B cell (primary cell): ENCODE measurements at regions not wholly inside any gene's neighbourhood (a gene's known extent, or its start where the extent isn't known, plus 50 kb on each side); places are given as distances from the start of the nearest gene placed in this dataset.

ENCODE experiments used
- ATAC-seq: fragments of 200-7000 bp; cut with Tn5 transposase; one replicate; pipeline ENCODE4 v1.10.0; 2021; ENCODE audit warnings: low read depth, mild to moderate bottlenecking, moderate number of reproducible peaks, moderate library complexity
- CTCF ChIA-PET: fragments of 350-600 bp; sonication (Branson Sonifier 250); formaldehyde crosslinking; loops from one replicate; lab custom pipeline; 2021; ENCODE audit warnings: antibody characterized with exemption, inconsistent platforms; lab: Charles Lee
- POLR2A ChIA-PET: fragments of 350-600 bp; sonication (Branson Sonifier 250); formaldehyde crosslinking; loops from one replicate; lab custom pipeline; 2021; ENCODE audit warnings: antibody characterized with exemption; lab: Charles Lee
- DNase-seq: peaks from one replicate; pipeline ENCODE4 v3.0.0; 2013
- H2AFZ ChIP-seq: 2 replicates; pipeline ENCODE4 v1.6.1; 2012; ENCODE audit warnings: mild to moderate bottlenecking, low read depth, low read length; ENCODE audit not compliant: insufficient read depth, poor library complexity, severe bottlenecking
- H3K27ac ChIP-seq, 2 donors: 1 replicate in 1 of 2; 2 replicates in 1 of 2; pipeline ENCODE4 v1.5.1; 2012 to 2013; ENCODE audit warnings: low read length in 2 of 2, mild to moderate bottlenecking in 2 of 2, moderate library complexity in 1 of 2
- H3K27me3 ChIP-seq, 4 experiments: fragments of 200-600 bp in 1 of 4; sonication (generic) in 1 of 4; replicated peaks in 1 of 4; 1 replicate in 2 of 4; 2 replicates in 2 of 4; pipeline versions ENCODE4 v1.6.1 to v1.7.0; 2013 to 2016; ENCODE audit warnings: low read length in 3 of 4, mild to moderate bottlenecking in 2 of 4, mixed read lengths in 1 of 4, moderate library complexity in 1 of 4; ENCODE audit not compliant: insufficient read depth in 4 of 4, control insufficient read depth in 3 of 4; ENCODE audit errors: control extremely low read depth in 1 of 4
- H3K36me3 ChIP-seq, 2 experiments: replicated peaks in 1 of 2; 1 replicate in 1 of 2; 2 replicates in 1 of 2; pipeline versions ENCODE4 v1.6.1 to v1.7.1; 2013; ENCODE audit warnings: low read length in 1 of 2; ENCODE audit not compliant: insufficient read depth in 2 of 2, control insufficient read depth in 1 of 2; ENCODE audit errors: control extremely low read depth in 1 of 2, extremely low read depth in 1 of 2
- H3K4me1 ChIP-seq, 2 donors: fragments of 200-600 bp in 1 of 2; sonication (generic) in 1 of 2; 1 replicate in 1 of 2; 2 replicates in 1 of 2; pipeline versions ENCODE4 v1.5.1 to v1.6.1; 2013 to 2017; ENCODE audit warnings: low read length in 2 of 2; ENCODE audit not compliant: control insufficient read depth in 2 of 2, insufficient read depth in 2 of 2
- H3K4me2 ChIP-seq: replicated peaks from 2 replicates; pipeline ENCODE3; 2012; ENCODE audit warnings: mild to moderate bottlenecking, low read depth, low read length; ENCODE audit not compliant: poor library complexity, severe bottlenecking
- H3K4me3 ChIP-seq, 5 experiments: fragments of 200-600 bp in 1 of 5; sonication (generic) in 1 of 5; 1 replicate in 3 of 5; 2 replicates in 2 of 5; pipeline versions ENCODE4 v1.5.1 to v1.7.0; 2011 to 2016; ENCODE audit warnings: low read length in 4 of 5, mild to moderate bottlenecking in 4 of 5, low read depth in 2 of 5, control low read depth in 1 of 5, moderate library complexity in 1 of 5; ENCODE audit not compliant: insufficient read depth in 1 of 5; ENCODE audit errors: control extremely low read depth in 1 of 5, extremely low read depth in 1 of 5
- H3K79me2 ChIP-seq: fragments of 200-600 bp; sonication (generic); one replicate; pipeline ENCODE4 v1.6.0; 2016; ENCODE audit warnings: low read length; ENCODE audit not compliant: control insufficient read depth, insufficient read depth
- H3K9ac ChIP-seq: fragments of 200-600 bp; sonication (generic); 2 replicates; pipeline ENCODE4 v1.6.1; 2017; ENCODE audit warnings: mild to moderate bottlenecking, low read length, moderate library complexity
- H3K9me3 ChIP-seq, 3 donors: one replicate each; pipeline versions ENCODE4 v1.6.1 to v1.7.1; 2013; ENCODE audit warnings: low read length in 2 of 3; ENCODE audit not compliant: control insufficient read depth in 2 of 3, insufficient read depth in 1 of 3; ENCODE audit errors: control extremely low read depth in 1 of 3
- H4K20me1 ChIP-seq: 2 replicates; pipeline ENCODE4 v1.6.0; 2012; ENCODE audit warnings: mild to moderate bottlenecking, low read length; ENCODE audit not compliant: insufficient read depth, control insufficient read depth, poor library complexity, severe bottlenecking
- H3K27ac Mint-ChIP-seq: one replicate; pipeline ENCODE4 v1.8.0; 2021; ENCODE audit warnings: mixed read lengths
- H3K27me3 Mint-ChIP-seq: one replicate; pipeline ENCODE4 v1.8.0; 2021; ENCODE audit warnings: mixed read lengths
- H3K4me1 Mint-ChIP-seq: one replicate; pipeline ENCODE4 v1.8.0; 2021; ENCODE audit warnings: mixed read lengths
- H3K4me3 Mint-ChIP-seq: one replicate; pipeline ENCODE4 v1.8.0; 2021; ENCODE audit warnings: mixed read lengths
- H3K9me3 Mint-ChIP-seq: one replicate; pipeline ENCODE4 v1.8.0; 2022; ENCODE audit warnings: mixed read lengths; ENCODE audit not compliant: insufficient read depth
- EZH2 ChIP-seq: IDR thresholded peaks from 2 replicates; pipeline ENCODE4 v1.6.1; 2012; ENCODE audit warnings: borderline replicate concordance, low read depth, mild to moderate bottlenecking, moderate library complexity, low read length; ENCODE audit not compliant: insufficient read depth, poor library complexity, severe bottlenecking
- WGBS: methylation state at CpG from one replicate; pipeline ENCODE4 v1.1.5; 2013; ENCODE audit warnings: missing lambda C conversion rate; ENCODE audit not compliant: insufficient coverage; 5-methylcytosine and 5-hydroxymethylcytosine counted together
- intact Hi-C: fragments of 100-400 bp; cut with micrococcal nuclease; formaldehyde crosslinking; loops from one replicate; pipeline ENCODE4 v1.10.0; 2022
- TF ChIP-seq, protein P1 (sequence below): fragments of 200-600 bp; IDR thresholded peaks from one replicate; pipeline ENCODE4 v1.8.0; 2022; ENCODE audit warnings: antibody characterized with exemption, mild to moderate bottlenecking

- H3K4me3 ChIP-seq, result no peak overlapping the region
- POLR2A ChIA-PET, result no interaction called here
Observed at GRCh38 chr12:94020335-94020734, 128.0 kb upstream of the PLXNC1 start.

DNA sequence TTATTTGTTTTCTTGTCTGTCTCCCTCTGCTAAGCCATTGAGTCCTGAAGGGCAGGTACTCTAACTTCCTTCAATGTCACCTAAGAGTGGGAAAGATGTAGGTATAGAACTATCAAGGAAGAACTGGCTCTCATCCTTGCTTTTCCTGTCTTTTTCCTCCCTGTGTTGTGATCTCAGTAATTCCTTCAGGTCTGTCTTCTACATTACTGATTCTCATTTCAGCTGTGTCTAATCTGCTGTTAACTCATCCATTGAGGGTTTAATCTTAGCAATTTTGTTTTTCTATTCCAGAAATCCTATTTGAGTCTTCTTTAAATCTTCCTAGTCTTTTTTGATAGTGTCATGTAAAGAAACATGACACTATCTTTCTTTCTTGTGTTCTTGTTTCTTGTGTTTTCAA is 124.5 kb upstream of the PLXNC1 start:
- ChIA-PET POLR2A (no interaction called here), CTCF (no interaction called here)
- Mint-ChIP-seq H3K4me1 (peaks cover 2% of the 10 kb centered on the region), H3K27me3 (peaks cover 29% of the 10 kb centered on the region), H3K4me3 (no peak overlapping the region), H3K27ac (no peak overlapping the region), H3K9me3 (peaks cover 11% of the 10 kb centered on the region)
- H3K79me2 ChIP-seq, result no peaks in the 10 kb centered on the region
- DNase-seq, result no peak
- no peak overlapping the region for H3K27ac ChIP-seq
- intact Hi-C loops, result no loop called here
- no peaks in the 10 kb centered on the region for H3K27me3 ChIP-seq
- H3K36me3 ChIP-seq, result no peaks in the 10 kb centered on the region
- no peak overlapping the region for H3K4me2 ChIP-seq
- no peak overlapping the region for H2AFZ ChIP-seq
- peaks cover 1 to 7% (median 6%) of the 10 kb centered on the region in 3 donors for H3K9me3 ChIP-seq
- no peak for ATAC-seq
- H3K4me1 ChIP-seq, result peaks cover 0 to 2% of the 10 kb centered on the region in 2 donors
- no peaks in the 10 kb centered on the region for H4K20me1 ChIP-seq
- H3K4me3 ChIP-seq, result no peak overlapping the region
- no peak overlapping the region for H3K9ac ChIP-seq
- no peak for TF ChIP-seq EZH2
- TF ChIP-seq, protein P1, sequence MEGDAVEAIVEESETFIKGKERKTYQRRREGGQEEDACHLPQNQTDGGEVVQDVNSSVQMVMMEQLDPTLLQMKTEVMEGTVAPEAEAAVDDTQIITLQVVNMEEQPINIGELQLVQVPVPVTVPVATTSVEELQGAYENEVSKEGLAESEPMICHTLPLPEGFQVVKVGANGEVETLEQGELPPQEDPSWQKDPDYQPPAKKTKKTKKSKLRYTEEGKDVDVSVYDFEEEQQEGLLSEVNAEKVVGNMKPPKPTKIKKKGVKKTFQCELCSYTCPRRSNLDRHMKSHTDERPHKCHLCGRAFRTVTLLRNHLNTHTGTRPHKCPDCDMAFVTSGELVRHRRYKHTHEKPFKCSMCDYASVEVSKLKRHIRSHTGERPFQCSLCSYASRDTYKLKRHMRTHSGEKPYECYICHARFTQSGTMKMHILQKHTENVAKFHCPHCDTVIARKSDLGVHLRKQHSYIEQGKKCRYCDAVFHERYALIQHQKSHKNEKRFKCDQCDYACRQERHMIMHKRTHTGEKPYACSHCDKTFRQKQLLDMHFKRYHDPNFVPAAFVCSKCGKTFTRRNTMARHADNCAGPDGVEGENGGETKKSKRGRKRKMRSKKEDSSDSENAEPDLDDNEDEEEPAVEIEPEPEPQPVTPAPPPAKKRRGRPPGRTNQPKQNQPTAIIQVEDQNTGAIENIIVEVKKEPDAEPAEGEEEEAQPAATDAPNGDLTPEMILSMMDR, result no peak

More at GRCh38 chr12:94020335-94020734, 128.0 kb upstream of the PLXNC1 start:
- H3K4me2 ChIP-seq, result no peak overlapping the region
- no peak overlapping the region for H3K4me3 Mint-ChIP-seq
- TF ChIP-seq, protein P1, result no peak
- no peak for TF ChIP-seq EZH2
- no peak overlapping the region for H2AFZ ChIP-seq
- no peaks in the 10 kb centered on the region for H3K4me1 ChIP-seq
- peaks cover 3 to 31% (median 27%) of the 10 kb centered on the region in 3 donors for H3K9me3 ChIP-seq
- H3K27me3 Mint-ChIP-seq, result peaks cover 15% of the 10 kb centered on the region
- no peaks in the 10 kb centered on the region for H3K4me1 Mint-ChIP-seq
- no peak for DNase-seq
- CTCF ChIA-PET, result interaction anchor here (0.7 kb wide), 1 partner anchor 526 kb away, joined by 3 read pairs; no protein-coding TSS in a partner anchor
- H4K20me1 ChIP-seq, result no peaks in the 10 kb centered on the region
- no peaks in the 10 kb centered on the region for H3K27me3 ChIP-seq
- no peak overlapping the region for H3K27ac ChIP-seq
- no peak overlapping the region for H3K9ac ChIP-seq
- H3K9me3 Mint-ChIP-seq, result peaks cover 33% of the 10 kb centered on the region
- no peaks in the 10 kb centered on the region for H3K79me2 ChIP-seq
- WGBS, result 67% methylated on average over 1 of the region's 1 CpG
- H3K27ac Mint-ChIP-seq, result no peak overlapping the region
- no peak for ATAC-seq
- H3K36me3 ChIP-seq, result no peaks in the 10 kb centered on the region
- intact Hi-C loops, result no loop called here
